Trophoblast cell (in vitro differentiated cells and primary cell): ENCODE measurements at regions not wholly inside any gene's neighbourhood (a gene's known extent, or its start where the extent isn't known, plus 50 kb on each side); places are given as distances from the start of the nearest gene placed in this dataset.

ENCODE experiments used
- DNase-seq, 2 donors: peaks; one replicate each; pipeline ENCODE4 v3.0.0-alpha.2; 2016
- H2AFZ ChIP-seq: 2 replicates; pipeline ENCODE4 v1.6.1; 2013; ENCODE audit warnings: low read length, moderate library complexity, mild to moderate bottlenecking; ENCODE audit not compliant: insufficient read depth, poor library complexity
- H2AK5ac ChIP-seq: 2 replicates; pipeline ENCODE4 v1.6.1; 2013; ENCODE audit warnings: mild to moderate bottlenecking, low read length
- H2BK120ac ChIP-seq: 2 replicates; pipeline ENCODE4 v1.6.1; 2013; ENCODE audit warnings: low read length, mild to moderate bottlenecking, moderate library complexity; ENCODE audit not compliant: insufficient read depth, poor library complexity
- H2BK12ac ChIP-seq: 2 replicates; pipeline ENCODE4 v1.6.1; 2013; ENCODE audit warnings: mild to moderate bottlenecking, low read length, moderate library complexity
- H2BK5ac ChIP-seq: 2 replicates; pipeline ENCODE4 v1.6.1; 2013; ENCODE audit warnings: low read length, low read depth, moderate library complexity, mild to moderate bottlenecking; ENCODE audit not compliant: poor library complexity
- H3K14ac ChIP-seq: 2 replicates; pipeline ENCODE4 v1.6.1; 2013; ENCODE audit warnings: mild to moderate bottlenecking, low read length
- H3K18ac ChIP-seq: 2 replicates; pipeline ENCODE4 v1.6.1; 2013; ENCODE audit warnings: mild to moderate bottlenecking, low read length
- H3K23ac ChIP-seq: 2 replicates; pipeline ENCODE4 v1.6.1; 2013; ENCODE audit warnings: low read length
- H3K27ac ChIP-seq: 2 replicates; pipeline ENCODE4 v1.5.1; 2013; ENCODE audit warnings: low read depth, mild to moderate bottlenecking, inconsistent platforms, low read length, moderate library complexity
- H3K27me3 ChIP-seq: 2 replicates; pipeline ENCODE4 v1.6.1; 2013; ENCODE audit warnings: inconsistent platforms, mild to moderate bottlenecking, low read length, moderate library complexity; ENCODE audit not compliant: insufficient read depth
- H3K36me3 ChIP-seq, 2 experiments: 1 replicate in 1 of 2; 2 replicates in 1 of 2; pipeline ENCODE4 v1.6.1; 2013; ENCODE audit warnings: low read length in 2 of 2, mild to moderate bottlenecking in 2 of 2, moderate library complexity in 1 of 2; ENCODE audit not compliant: insufficient read depth in 2 of 2, control insufficient read depth in 1 of 2
- H3K4ac ChIP-seq: 2 replicates; pipeline ENCODE4 v1.6.1; 2013; ENCODE audit warnings: low read depth, mild to moderate bottlenecking, low read length, moderate library complexity
- H3K4me1 ChIP-seq, 2 experiments: 1 replicate in 1 of 2; 2 replicates in 1 of 2; pipeline ENCODE4 v1.6.1; 2013; ENCODE audit warnings: low read length in 2 of 2, mild to moderate bottlenecking in 2 of 2, moderate library complexity in 1 of 2; ENCODE audit not compliant: insufficient read depth in 2 of 2, control insufficient read depth in 1 of 2
- H3K4me2 ChIP-seq: 2 replicates; pipeline ENCODE4 v1.6.1; 2013; ENCODE audit warnings: inconsistent platforms, mild to moderate bottlenecking, low read length, moderate library complexity
- H3K4me3 ChIP-seq: 2 replicates; pipeline ENCODE4 v1.5.1; 2013; ENCODE audit warnings: mild to moderate bottlenecking, low read depth, low read length, inconsistent platforms
- H3K79me1 ChIP-seq: one replicate; pipeline ENCODE4 v1.6.1; 2013; ENCODE audit warnings: low read length
- H3K79me2 ChIP-seq: 2 replicates; pipeline ENCODE4 v1.6.1; 2013; ENCODE audit warnings: low read length, mild to moderate bottlenecking; ENCODE audit not compliant: control insufficient read depth, insufficient read depth, poor library complexity
- H3K9ac ChIP-seq: 2 replicates; pipeline ENCODE4 v1.6.1; 2013; ENCODE audit warnings: mild to moderate bottlenecking, low read length
- H3K9me3 ChIP-seq: 2 replicates; pipeline ENCODE4 v1.6.1; 2013; ENCODE audit warnings: low read depth, mild to moderate bottlenecking, control low read depth, inconsistent platforms, low read length; ENCODE audit not compliant: insufficient read depth
- H4K12ac ChIP-seq: 2 replicates; pipeline ENCODE4 v1.6.1; 2013; ENCODE audit warnings: low read depth, mild to moderate bottlenecking, low read length, moderate library complexity
- H4K8ac ChIP-seq: 2 replicates; pipeline ENCODE4 v1.6.1; 2013; ENCODE audit warnings: low read depth, mild to moderate bottlenecking, low read length, moderate library complexity
- H4K91ac ChIP-seq: one replicate; pipeline ENCODE4 v1.6.1; 2013; ENCODE audit warnings: low read depth, mild to moderate bottlenecking, low read length, moderate library complexity
- WGBS: extraction: QIAGEN DNeasy Blood & Tissue Kit; methylation state at CpG from one replicate; pipeline ENCODE4 v1.1.7; 2013; ENCODE audit warnings: missing lambda C conversion rate; ENCODE audit not compliant: insufficient read length, insufficient coverage; ENCODE audit errors: extremely low coverage; 5-methylcytosine and 5-hydroxymethylcytosine counted together

DNA sequence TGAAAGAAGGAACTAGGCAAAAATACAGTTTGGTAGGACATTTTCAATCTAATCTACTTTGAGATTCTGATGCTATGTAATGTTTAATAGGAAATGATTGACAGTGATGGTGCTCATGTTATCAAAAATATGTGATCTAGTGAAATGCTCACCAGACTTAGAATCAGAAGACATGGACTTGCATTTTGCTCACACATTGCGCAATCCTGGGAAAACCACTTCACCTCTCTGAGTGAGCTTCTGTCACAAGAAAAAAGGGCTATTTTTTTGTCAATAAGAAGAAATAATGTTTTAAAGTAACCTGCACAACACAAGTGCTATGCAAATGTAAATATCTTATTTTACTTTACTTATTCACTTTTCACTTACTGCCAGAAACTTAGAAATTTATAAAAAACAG lies 380.9 kb upstream of the HTR2A start:
- Histone ChIP-seq H3K4me3 (no peak overlapping the region), H4K91ac (no peak overlapping the region)
- WGBS, result no CpG with 5 or more reads among the region's 1 CpG

DNA sequence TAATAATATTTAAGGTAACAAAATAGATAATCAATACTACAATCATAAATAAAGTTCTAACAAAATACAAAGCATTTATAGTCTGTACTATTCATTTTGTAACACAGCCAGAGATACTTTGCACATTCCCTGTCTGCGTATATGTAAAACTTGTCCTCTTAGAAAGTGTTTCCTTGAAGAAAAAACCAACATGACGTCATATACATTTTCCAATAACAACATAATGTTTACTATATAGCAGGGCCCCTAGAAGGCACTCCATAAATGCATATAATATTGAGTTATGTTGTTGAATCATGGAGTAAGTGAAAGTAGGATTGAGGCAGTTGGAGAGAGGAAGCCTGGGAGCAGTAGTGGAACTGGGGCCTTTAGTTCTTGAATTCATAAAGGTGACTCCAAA lies 371.4 kb upstream of the HTR2A start:
- Histone ChIP-seq H2BK12ac (no peak overlapping the region), H4K12ac (no peak overlapping the region), H3K9ac (no peak overlapping the region), H3K4ac (no peak overlapping the region), H2BK5ac (no peak overlapping the region), H2AK5ac (no peak overlapping the region), H3K27ac (no peak overlapping the region), H4K91ac (no peak overlapping the region), H3K4me1 (no peaks in the 10 kb centered on the region), H3K4me2 (no peak overlapping the region), H3K79me2 (no peaks in the 10 kb centered on the region), H2BK120ac (no peak overlapping the region), H3K23ac (no peak overlapping the region), H2AFZ (no peak overlapping the region), H3K9me3 (no peaks in the 10 kb centered on the region), H3K18ac (no peak overlapping the region), H3K36me3 (no peaks in the 10 kb centered on the region), H3K79me1 (no peaks in the 10 kb centered on the region), H3K14ac (no peak overlapping the region), H3K4me3 (no peak overlapping the region), H3K27me3 (no peaks in the 10 kb centered on the region), H4K8ac (no peak overlapping the region)
- no CpG with 5 or more reads among the region's 2 CpGs for WGBS
- DNase-seq, result no peak

More for the DNA sequence above, 380.9 kb upstream of the HTR2A start:
- H3K36me3 ChIP-seq, result no peaks in the 10 kb centered on the region
- H2BK12ac ChIP-seq, result no peak overlapping the region
- no peaks in the 10 kb centered on the region for H3K4me1 ChIP-seq
- H3K27me3 ChIP-seq, result no peaks in the 10 kb centered on the region
- H3K4ac ChIP-seq, result no peak overlapping the region
- H4K12ac ChIP-seq, result no peak overlapping the region
- no peak overlapping the region for H3K4me2 ChIP-seq
- no peak overlapping the region for H2AFZ ChIP-seq
- H3K27ac ChIP-seq, result no peak overlapping the region
- no peak overlapping the region for H4K8ac ChIP-seq
- H2BK5ac ChIP-seq, result no peak overlapping the region
- H3K9ac ChIP-seq, result no peak overlapping the region
- no peak overlapping the region for H3K14ac ChIP-seq
- H3K79me2 ChIP-seq, result no peaks in the 10 kb centered on the region
- H3K23ac ChIP-seq, result no peak overlapping the region
- H2AK5ac ChIP-seq, result no peak overlapping the region
- H3K79me1 ChIP-seq, result no peaks in the 10 kb centered on the region
- no peaks in the 10 kb centered on the region for H3K9me3 ChIP-seq
- DNase-seq, result no peak
- H3K18ac ChIP-seq, result no peak overlapping the region
- no peak overlapping the region for H2BK120ac ChIP-seq

DNA sequence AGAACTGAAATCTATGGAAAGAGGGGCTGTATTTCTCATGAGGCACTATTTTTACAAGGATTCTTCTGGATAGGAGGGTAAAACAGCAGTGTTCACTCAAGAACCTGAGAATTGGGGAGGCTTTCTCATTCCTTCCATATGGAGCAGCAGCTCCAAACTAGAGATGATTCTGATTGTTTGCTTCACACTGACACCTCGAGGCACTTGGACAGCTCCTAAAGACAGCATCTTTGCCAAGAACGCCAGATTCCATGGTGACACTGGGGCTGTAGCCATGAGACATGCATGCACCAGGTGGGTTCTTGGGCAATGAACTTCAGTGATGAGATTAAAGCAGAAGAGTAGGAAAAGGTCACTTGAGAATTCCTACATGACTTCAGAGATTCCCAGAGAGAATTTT lies 361.5 kb upstream of the HTR2A start:
- Histone ChIP-seq H3K4ac (no peak overlapping the region), H3K9me3 (no peaks in the 10 kb centered on the region), H3K27ac (no peak overlapping the region), H2BK12ac (no peak overlapping the region), H3K27me3 (no peaks in the 10 kb centered on the region), H2BK120ac (no peak overlapping the region), H2AK5ac (no peak overlapping the region), H3K79me2 (no peaks in the 10 kb centered on the region), H3K23ac (no peak overlapping the region), H4K12ac (no peak overlapping the region), H3K4me2 (no peak overlapping the region), H3K14ac (no peak overlapping the region), H4K91ac (no peak overlapping the region), H3K79me1 (no peaks in the 10 kb centered on the region), H3K4me3 (no peak overlapping the region), H4K8ac (no peak overlapping the region), H3K4me1 (no peaks in the 10 kb centered on the region), H2BK5ac (no peak overlapping the region), H3K18ac (no peak overlapping the region), H3K36me3 (no peaks in the 10 kb centered on the region), H2AFZ (no peak overlapping the region), H3K9ac (no peak overlapping the region)
- WGBS, result no CpG with 5 or more reads among the region's 2 CpGs
- no peak for DNase-seq

DNA sequence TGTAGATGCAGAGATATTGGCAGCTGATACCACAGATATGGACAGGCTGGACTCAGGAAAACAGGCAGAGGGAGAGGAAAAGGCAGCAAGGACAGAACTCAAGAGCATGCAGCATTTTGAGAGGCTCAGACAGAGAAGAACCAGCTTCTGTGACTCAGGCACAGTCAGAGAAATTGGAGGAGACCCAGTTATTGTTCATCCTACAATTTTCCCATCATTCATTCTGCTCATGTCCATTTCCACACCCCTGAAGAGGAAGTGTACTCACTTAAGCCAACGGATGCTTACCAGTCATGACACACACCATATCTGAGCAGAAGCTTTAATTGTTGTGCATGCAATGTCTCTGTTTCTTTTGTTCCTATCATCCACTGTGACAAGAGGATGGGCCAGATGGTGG lies 359.8 kb upstream of the HTR2A start:
- H3K79me1 ChIP-seq, result no peaks in the 10 kb centered on the region
- H3K4me1 ChIP-seq, result no peaks in the 10 kb centered on the region
- no peaks in the 10 kb centered on the region for H3K36me3 ChIP-seq
- no peak overlapping the region for H3K23ac ChIP-seq
- H3K27me3 ChIP-seq, result no peaks in the 10 kb centered on the region
- no peak overlapping the region for H3K9ac ChIP-seq
- no peak overlapping the region for H2BK120ac ChIP-seq
- no peak overlapping the region for H3K4ac ChIP-seq
- DNase-seq, result no peak
- no peak overlapping the region for H2BK5ac ChIP-seq
- no peak overlapping the region for H3K14ac ChIP-seq
- H2BK12ac ChIP-seq, result no peak overlapping the region
- no peaks in the 10 kb centered on the region for H3K79me2 ChIP-seq
- no peak overlapping the region for H3K18ac ChIP-seq
- no CpG with 5 or more reads among the region's 1 CpG for WGBS
- H2AK5ac ChIP-seq, result no peak overlapping the region
- H4K12ac ChIP-seq, result no peak overlapping the region
- H2AFZ ChIP-seq, result no peak overlapping the region
- no peak overlapping the region for H3K27ac ChIP-seq
- no peak overlapping the region for H3K4me2 ChIP-seq
- H3K9me3 ChIP-seq, result no peaks in the 10 kb centered on the region
- H3K4me3 ChIP-seq, result no peak overlapping the region
- no peak overlapping the region for H4K8ac ChIP-seq
- no peak overlapping the region for H4K91ac ChIP-seq
